H1 (cell line): ENCODE measurements at regions not wholly inside any gene's neighbourhood (a gene's known extent, or its start where the extent isn't known, plus 50 kb on each side); places are given as distances from the start of the nearest gene placed in this dataset.

Experiments used
- ASH2L ChIP-seq: fragments of 200-600, 300-600 bp; sonication (generic); IDR thresholded peaks from one replicate; pipeline ENCODE4 v1.7.1; 2017; ENCODE audit warnings: low read length
- BRCA1 ChIP-seq: IDR thresholded peaks from 2 replicates; pipeline ENCODE4 v1.6.1; 2012; ENCODE audit warnings: low read depth, low read length, improper control_type of control experiment
- CEBPB ChIP-seq: IDR thresholded peaks from 2 replicates; pipeline ENCODE4 v1.6.1; 2012; ENCODE audit warnings: low read depth, low read length
- CTCF ChIP-seq, 3 experiments: IDR thresholded peaks; 1 replicate in 2 of 3; 2 replicates in 1 of 3; pipeline versions ENCODE4 v1.5.1 to v1.6.1; 2011; ENCODE audit warnings: low read length in 3 of 3, mild to moderate bottlenecking in 3 of 3, inconsistent platforms in 2 of 3, low read depth in 1 of 3, moderate library complexity in 1 of 3; ENCODE audit not compliant: insufficient read depth in 1 of 3; ENCODE audit errors: control extremely low read depth in 1 of 3
- EGR1 ChIP-seq: IDR thresholded peaks from 2 replicates; pipeline ENCODE4 v1.6.1; 2011; ENCODE audit warnings: low read depth, low read length, borderline replicate concordance
- EZH2 ChIP-seq: fragments of 200-600 bp; sonication (generic); IDR thresholded peaks from 2 replicates; pipeline ENCODE4 v1.7.1; 2012; ENCODE audit warnings: low read depth, mild to moderate bottlenecking, moderate library complexity, low read length, inconsistent platforms; ENCODE audit not compliant: severe bottlenecking
- FOSL1 ChIP-seq: IDR thresholded peaks from 2 replicates; pipeline ENCODE4 v1.6.1; 2011; ENCODE audit warnings: mild to moderate bottlenecking, low read depth, low read length, moderate library complexity; ENCODE audit not compliant: insufficient read depth
- HDAC6 ChIP-seq: IDR thresholded peaks from one replicate; pipeline ENCODE4 v1.7.1; 2012; ENCODE audit warnings: low read depth, mild to moderate bottlenecking, inconsistent platforms, low read length, moderate library complexity
- JUND ChIP-seq: IDR thresholded peaks from 2 replicates; pipeline ENCODE4 v1.6.1; 2011; ENCODE audit warnings: mild to moderate bottlenecking, improper control_type of control experiment, low read length
- POLR2A ChIP-seq, 2 experiments: IDR thresholded peaks; 1 replicate in 1 of 2; 2 replicates in 1 of 2; pipeline ENCODE4 v1.6.1; 2011; ENCODE audit warnings: low read depth in 2 of 2, low read length in 2 of 2, mild to moderate bottlenecking in 2 of 2; ENCODE audit errors: control extremely low read depth in 1 of 2
- TAF1 ChIP-seq: IDR thresholded peaks from 2 replicates; pipeline ENCODE4 v1.6.1; 2011; ENCODE audit warnings: mild to moderate bottlenecking, low read depth, low read length

- TF ChIP-seq ASH2L (no peak), CTCF (IDR thresholded peaks at IDR 0.05; ENCODE audit: control extremely low read depth in 1 of 3, insufficient read depth in 1 of 3, low read depth in 1 of 3, low read length in 3 of 3) (no peak), BRCA1 (no peak), POLR2A (IDR thresholded peaks at IDR 0.05; ENCODE audit: control extremely low read depth in 1 of 2, low read depth in 2 of 2, low read length in 2 of 2) (no peak), EZH2 (no peak), TAF1 (no peak), JUND (no peak), HDAC6 (no peak), CEBPB (no peak), EGR1 (no peak), FOSL1 (no peak)
Observed at GRCh38 chr5:60349891-60350415, 350.0 kb downstream of the DEPDC1B start.
